Panc1 (cell line): ENCODE measurements at regions not wholly inside any gene's neighbourhood (a gene's known extent, or its start where the extent isn't known, plus 50 kb on each side); places are given as distances from the start of the nearest gene placed in this dataset.

Experiments
- CTCF ChIP-seq: fragments of 450-650 bp; IDR thresholded peaks from 2 replicates; pipeline ENCODE4 v1.5.1; 2017; ENCODE audit warnings: mild to moderate bottlenecking
- POLR2AphosphoS5 ChIP-seq: IDR thresholded peaks from 2 replicates; pipeline ENCODE4 v1.6.1; 2012; ENCODE audit warnings: mild to moderate bottlenecking, low read depth, low read length, moderate library complexity

GRCh38 chr1:65526049-65526556 is 105.6 kb downstream of the LEPR start:
- TF ChIP-seq CTCF (no peak), POLR2AphosphoS5 (no peak)
